Heart right ventricle (tissue), 16 donors: ENCODE measurements at regions not wholly inside any gene's neighbourhood (a gene's known extent, or its start where the extent isn't known, plus 50 kb on each side); places are given as distances from the start of the nearest gene placed in this dataset.

Experiments used
- ATAC-seq, 8 donors: fragments of 200-7000 bp; cut with Tn5 transposase; one replicate each; pipeline ENCODE4 v1.9.1; 2020; ENCODE audit warnings: mild to moderate bottlenecking in 8 of 8, moderate library complexity in 8 of 8, moderate number of reproducible peaks in 1 of 8
- DNase-seq, 2 donors: peaks; one replicate each; pipeline ENCODE4 v3.0.0-alpha.2; 2020
- H3K27ac ChIP-seq, 10 donors: fragments of 200-600 bp; sonication (generic) in 2 of 10; one replicate each; pipeline versions ENCODE4 v1.5.0 to v1.8.0; 2020 to 2022; ENCODE audit warnings: mild to moderate bottlenecking in 3 of 10
- H3K27me3 ChIP-seq, 7 donors: fragments of 200-600 bp; one replicate each; pipeline ENCODE4 v1.8.0; 2021 to 2022; ENCODE audit warnings: mild to moderate bottlenecking in 2 of 7
- H3K36me3 ChIP-seq, 9 donors: fragments of 200-600 bp; sonication (generic) in 1 of 9; one replicate each; pipeline versions ENCODE4 v1.5.0 to v1.8.0; 2020 to 2022; ENCODE audit warnings: mild to moderate bottlenecking in 2 of 9
- H3K4me1 ChIP-seq, 9 donors: fragments of 200-600 bp; sonication (generic) in 1 of 9; one replicate each; pipeline versions ENCODE4 v1.5.0 to v1.8.0; 2020 to 2022; ENCODE audit warnings: mild to moderate bottlenecking in 4 of 9
- H3K4me3 ChIP-seq, 10 donors: fragments of 200-600 bp; sonication (generic) in 2 of 10; one replicate each; pipeline versions ENCODE4 v1.5.0 to v1.8.0; 2020 to 2022; ENCODE audit warnings: mild to moderate bottlenecking in 7 of 10, moderate library complexity in 2 of 10
- H3K9me3 ChIP-seq, 11 donors: fragments of 200-600 bp in 10 of 11; sonication (generic) in 2 of 11; one replicate each; pipeline versions ENCODE4 v1.5.0 to v1.8.0; 2013 to 2022; ENCODE audit warnings: mild to moderate bottlenecking in 2 of 11, control low read depth in 1 of 11, moderate library complexity in 1 of 11
- CTCF ChIP-seq, 9 donors: fragments of 200-600 bp; sonication (generic) in 2 of 9; IDR thresholded peaks; one replicate each; pipeline versions ENCODE4 v1.5.0 to v1.8.0; 2021 to 2022; ENCODE audit warnings: antibody characterized with exemption in 9 of 9, mild to moderate bottlenecking in 5 of 9, moderate library complexity in 1 of 9
- WGBS, 2 donors: extraction: QIAGEN DNeasy Blood & Tissue Kit; methylation state at CpG; one replicate each; pipeline ENCODE4 v1.1.7; 2013; ENCODE audit warnings: inconsistent platforms in 1 of 2; 5-methylcytosine and 5-hydroxymethylcytosine counted together
- intact Hi-C, 10 donors: fragments of 100-400 bp; cut with DNase I; formaldehyde crosslinking; loops; one replicate each; pipeline versions ENCODE4 v1.11.1 to v1.14.2; 2022
- donor health status: Arrhythmogenic right ventricular cardiomyopathy.
- donor health status: ischemic (EF 13 %, LVEDD 7.1; RV severe dilation, severe dysfunction).
- donor health status: healthy with polysubstance abuse.
- donor health status: DM: no; HTN: yes; CAD: no.
- donor health status: DM: no; HTN: no; CAD: no.
- donor health status: ischemic (EF 25% LVEDD 6.9; RV normal size, moderate dysfunction).
- donor health status: ischemic (EF 25% LVEDD 5.7; RV mildly dilated, moderate dysfunction).
- donor health status: healthy.
- donor health status: DM: yes; HTN: yes; CAD: no.
- donor health status: Ischemic cardiomyopathy.
- donor health status: ischemic (EF 35%, LVEDD 5.7; RV mildly dilated, moderate dysfunction).
- donor health status: nonischemic (EF 11% LVEDD 7.7; RV severe dilation, severe dysfunction).
- donor health status: DM: yes; HTN: yes; CAD: no.
- donor health status: PGD.
- donor health status: ischemic (EF 29% LVEDD 5.4; RV normal size, mild dysfunction).
- donor health status: nonischemic (EF 23%, LVEDD 6.1; RV moderate dilation, normal function).

- Histone ChIP-seq H3K27ac (no peak overlapping the region), H3K4me3 (no peak overlapping the region), H3K36me3 (no peaks in the 10 kb centered on the region), H3K27me3 (no peaks in the 10 kb centered on the region), H3K9me3 (peaks cover 0 to 5% (median 0%) of the 10 kb centered on the region in 11 donors), H3K4me1 (no peaks in the 10 kb centered on the region)
- WGBS, 2 donors: 62 to 72% methylated on average over 2 of the region's 2 CpGs
- no peak for ATAC-seq
- DNase-seq: no peak
- intact Hi-C loops: no loop called here
- no peak for TF ChIP-seq CTCF (IDR thresholded peaks at IDR 0.05)
Observed at GRCh38 chr11:27786864-27787263, 86.6 kb upstream of the BDNF start.

GRCh38 chr11:27786331-27786730, 86.1 kb upstream of the BDNF start:
- WGBS, 2 donors: 86 to 90% methylated on average over 2 of the region's 2 CpGs
- intact Hi-C loops: no loop called here

GRCh38 chr11:27783701-27784355, 83.6 kb upstream of the BDNF start:
- no peak for DNase-seq
- 57 to 68% methylated on average over 4 to 5 of the region's 5 CpGs for WGBS, 2 donors
- peaks cover 0 to 4% (median 0%) of the 10 kb centered on the region in 7 donors for H3K27me3 ChIP-seq
- no peaks in the 10 kb centered on the region for H3K9me3 ChIP-seq
- H3K36me3 ChIP-seq: no peaks in the 10 kb centered on the region
- H3K4me3 ChIP-seq: no peak overlapping the region
- intact Hi-C loops: no loop called here
- no peaks in the 10 kb centered on the region for H3K4me1 ChIP-seq
- no peak for ATAC-seq
- no peak for TF ChIP-seq CTCF (IDR thresholded peaks at IDR 0.05)
- H3K27ac ChIP-seq: no peak overlapping the region

More at GRCh38 chr11:27786331-27786730, 86.1 kb upstream of the BDNF start:
- TF ChIP-seq CTCF (IDR thresholded peaks at IDR 0.05): no peak
- peaks cover 0 to 4% (median 0%) of the 10 kb centered on the region in 7 donors for H3K27me3 ChIP-seq
- no peak overlapping the region for H3K4me3 ChIP-seq
- H3K36me3 ChIP-seq: no peaks in the 10 kb centered on the region
- H3K4me1 ChIP-seq: no peaks in the 10 kb centered on the region
- H3K9me3 ChIP-seq: no peaks in the 10 kb centered on the region
- H3K27ac ChIP-seq: no peak overlapping the region
- DNase-seq (no peak), ATAC-seq (no peak)

GRCh38 chr11:27777033-27777432, 76.8 kb upstream of the BDNF start:
- ATAC-seq (no peak), DNase-seq (no peak)
- H3K4me3 ChIP-seq: no peak overlapping the region
- TF ChIP-seq CTCF (IDR thresholded peaks at IDR 0.05): no peak
- H3K27me3 ChIP-seq: peaks cover 0 to 4% (median 0%) of the 10 kb centered on the region in 7 donors
- intact Hi-C loops: no loop called here
- 65 to 71% methylated on average over 3 of the region's 3 CpGs for WGBS, 2 donors
- no peak overlapping the region for H3K27ac ChIP-seq
- no peaks in the 10 kb centered on the region for H3K9me3 ChIP-seq
- no peaks in the 10 kb centered on the region for H3K36me3 ChIP-seq
- H3K4me1 ChIP-seq: no peaks in the 10 kb centered on the region
